GM18868 (cell line): ENCODE measurements at regions not wholly inside any gene's neighbourhood (a gene's known extent, or its start where the extent isn't known, plus 50 kb on each side); places are given as distances from the start of the nearest gene placed in this dataset.
"Not testable (repeated sequence)": the region's sequence is repeated elsewhere in the genome, so short reads cannot be mapped to it uniquely, and the experiment has no call there.

ENCODE experiments used
- ATAC-seq: cut with Tn5 transposase; IDR thresholded peaks from one replicate; pipeline ENCODE4 v1.9.1; 2021; ENCODE audit warnings: mild to moderate bottlenecking, moderate library complexity; ENCODE audit not compliant: unreplicated experiment

DNA sequence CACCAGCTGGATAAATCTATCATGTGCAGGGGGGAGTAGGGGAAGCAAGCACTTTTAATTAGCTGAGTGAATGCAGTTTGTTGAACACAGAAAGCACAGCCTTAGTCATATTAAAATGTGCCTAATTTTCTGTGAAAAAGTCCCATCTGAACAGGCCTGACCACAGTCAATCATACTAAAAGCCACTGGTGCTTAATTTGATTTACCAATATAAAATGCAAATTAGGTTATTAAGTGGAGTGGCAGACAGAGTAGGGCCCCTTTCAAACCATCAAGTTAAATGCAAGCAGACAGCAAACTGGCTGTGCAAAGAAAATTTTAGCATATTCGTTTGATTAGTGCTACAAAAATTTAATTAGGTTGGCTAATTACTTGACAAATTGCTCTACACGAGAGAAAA lies 176.1 kb downstream of the ISL1 start:
- no peak for ATAC-seq

DNA sequence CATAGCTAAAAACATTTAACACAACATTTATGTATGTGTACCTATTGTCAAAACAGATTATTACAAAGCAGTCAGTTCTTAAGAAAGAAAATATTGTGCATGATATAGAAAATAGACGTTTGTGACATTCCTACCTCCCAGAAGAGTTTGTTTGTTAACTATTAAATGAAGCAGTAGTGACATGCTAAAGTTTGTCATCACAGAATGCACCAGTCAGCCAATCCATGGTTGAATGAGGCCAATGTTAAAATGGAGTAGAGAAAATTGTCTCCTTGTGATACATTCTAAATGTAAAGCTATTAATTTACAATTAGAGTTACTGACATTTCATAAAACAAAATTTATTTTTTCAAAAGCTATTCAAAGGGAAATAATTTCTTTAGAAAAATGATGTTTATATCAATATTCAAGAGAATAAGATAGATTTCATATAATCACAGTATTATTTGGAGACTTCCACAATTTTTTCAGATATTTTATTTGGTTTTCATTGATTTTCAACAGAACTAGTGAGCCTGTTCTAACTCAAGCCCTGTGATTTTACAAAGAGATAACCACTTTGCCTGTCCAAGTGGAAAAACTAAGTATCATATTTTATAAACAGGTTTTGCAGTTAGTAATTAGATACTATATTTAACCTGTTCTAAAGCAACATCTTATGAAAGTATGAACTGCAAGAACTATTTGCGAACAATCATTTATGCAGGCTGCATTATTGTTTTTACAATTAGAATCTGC lies 176.8 kb downstream of the ISL1 start:
- no peak for ATAC-seq

DNA sequence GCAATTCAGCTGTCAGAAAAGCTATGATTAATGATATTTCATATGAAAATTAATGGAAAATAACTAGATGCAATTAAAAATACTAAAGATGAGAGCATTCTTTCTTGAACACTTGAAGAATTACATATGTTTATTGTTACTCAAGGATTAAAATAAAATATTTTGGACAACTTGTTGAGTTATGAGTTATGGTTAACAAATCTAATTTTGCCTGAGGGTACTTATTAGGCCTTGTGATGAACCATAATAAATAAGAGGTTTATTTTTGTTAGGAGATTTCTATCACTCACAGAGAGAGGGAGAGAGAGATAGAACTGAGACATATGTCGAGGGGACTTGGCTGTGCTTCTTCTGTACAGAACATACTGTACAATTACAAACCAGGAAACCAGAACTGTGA lies 183.7 kb downstream of the ISL1 start:
- ATAC-seq = no peak

GRCh38 chr5:51567636-51568035 lies 184.4 kb downstream of the ISL1 start:
- ATAC-seq = no peak

DNA sequence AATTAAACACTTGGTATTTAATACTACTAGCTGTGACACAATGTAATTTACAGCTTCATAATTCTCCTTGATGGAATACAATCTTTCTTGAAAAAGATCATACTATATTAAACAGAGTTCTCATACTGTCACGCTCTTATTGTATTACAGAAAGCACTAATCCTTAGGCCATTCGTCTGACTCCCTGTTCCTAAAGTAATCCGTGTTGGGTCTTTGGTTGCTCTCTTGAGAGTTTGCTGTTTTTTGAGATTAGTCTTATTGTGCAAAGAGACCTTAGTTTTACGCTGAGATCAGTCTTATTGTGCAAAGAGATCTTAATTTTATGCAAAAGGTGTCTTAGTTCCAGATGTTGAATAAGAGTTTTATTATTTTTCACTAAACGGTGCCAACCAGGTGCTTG lies 190.6 kb downstream of the ISL1 start:
- ATAC-seq = no peak

- no peak for ATAC-seq
Measured at GRCh38 chr5:51582871-51583394, 199.7 kb downstream of the ISL1 start.

- no peak for ATAC-seq
Measured at GRCh38 chr5:51598026-51598425, 214.8 kb downstream of the ISL1 start.

- no peak for ATAC-seq
Measured at GRCh38 chr5:51599587-51599986, 216.3 kb downstream of the ISL1 start.

DNA sequence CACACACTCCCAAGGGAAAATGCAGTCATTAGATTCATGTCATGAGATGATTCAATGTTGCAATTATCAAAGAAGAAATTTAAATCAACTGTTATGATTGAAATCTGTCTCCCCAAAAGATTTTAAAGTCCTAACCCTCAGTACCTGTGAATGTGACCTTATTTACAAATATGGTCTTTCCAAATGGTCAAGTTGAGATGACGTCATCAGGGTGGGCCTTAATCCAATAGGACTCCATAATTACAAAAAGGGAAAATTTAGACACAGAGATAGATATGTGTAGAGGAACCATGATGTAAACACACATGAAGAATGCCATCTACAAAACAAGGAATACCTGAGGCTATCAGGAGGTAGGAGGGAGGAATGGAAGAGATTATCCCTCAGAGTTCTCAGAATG lies 221.1 kb downstream of the ISL1 start:
- no peak for ATAC-seq

- no peak for ATAC-seq
Measured at GRCh38 chr5:51606921-51607320, 223.7 kb downstream of the ISL1 start.

DNA sequence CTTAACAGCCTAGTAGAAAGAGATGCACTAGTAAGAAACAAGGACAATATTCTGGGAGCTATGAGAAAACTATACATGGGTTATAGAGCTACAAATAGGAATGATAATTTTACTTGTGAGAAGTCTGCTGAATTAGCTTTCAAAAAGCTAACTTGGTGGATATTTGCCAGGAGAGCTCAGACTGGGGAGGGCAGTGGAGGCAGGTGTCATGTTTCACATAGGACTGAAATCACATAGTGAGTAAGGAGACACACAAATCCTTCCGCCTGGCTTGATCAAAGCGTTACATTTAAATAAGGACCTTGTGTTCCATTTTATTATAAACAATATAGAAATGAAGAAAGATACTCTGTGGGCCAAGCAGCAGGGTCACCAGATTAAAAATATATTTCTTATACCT lies 235.0 kb downstream of the ISL1 start:
- no peak for ATAC-seq

- ATAC-seq = no peak
Measured at GRCh38 chr5:51621156-51621555, 237.9 kb downstream of the ISL1 start.

DNA sequence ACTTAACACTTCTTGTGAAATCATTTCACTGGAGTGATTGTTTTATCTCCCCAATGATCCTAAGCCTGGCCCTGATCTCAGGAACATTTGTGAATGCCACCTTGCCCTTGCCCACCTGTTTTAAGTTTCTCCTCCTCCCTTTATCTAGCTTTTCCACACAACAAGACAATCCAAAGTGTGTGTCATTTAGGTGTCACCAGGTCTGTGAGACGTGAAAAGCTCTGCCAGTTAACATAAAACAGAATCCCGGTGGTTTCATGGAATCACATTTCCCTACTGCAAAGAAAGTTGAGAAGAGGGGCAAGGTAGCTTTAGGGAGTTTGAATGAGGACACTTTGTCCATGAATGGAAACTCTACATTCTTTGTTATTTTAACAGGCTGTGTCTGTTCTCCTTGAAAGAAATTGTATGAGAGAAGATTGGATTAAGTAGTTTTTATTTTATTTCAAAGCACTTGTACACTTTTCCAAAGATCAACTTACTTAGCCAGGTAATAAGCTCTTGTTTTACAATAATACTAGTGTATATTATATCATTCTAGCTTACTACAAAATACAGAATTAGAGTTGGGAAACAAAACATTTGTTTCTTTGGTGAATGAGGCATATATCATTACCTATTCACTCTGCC lies 239.0 kb downstream of the ISL1 start:
- no peak for ATAC-seq

DNA sequence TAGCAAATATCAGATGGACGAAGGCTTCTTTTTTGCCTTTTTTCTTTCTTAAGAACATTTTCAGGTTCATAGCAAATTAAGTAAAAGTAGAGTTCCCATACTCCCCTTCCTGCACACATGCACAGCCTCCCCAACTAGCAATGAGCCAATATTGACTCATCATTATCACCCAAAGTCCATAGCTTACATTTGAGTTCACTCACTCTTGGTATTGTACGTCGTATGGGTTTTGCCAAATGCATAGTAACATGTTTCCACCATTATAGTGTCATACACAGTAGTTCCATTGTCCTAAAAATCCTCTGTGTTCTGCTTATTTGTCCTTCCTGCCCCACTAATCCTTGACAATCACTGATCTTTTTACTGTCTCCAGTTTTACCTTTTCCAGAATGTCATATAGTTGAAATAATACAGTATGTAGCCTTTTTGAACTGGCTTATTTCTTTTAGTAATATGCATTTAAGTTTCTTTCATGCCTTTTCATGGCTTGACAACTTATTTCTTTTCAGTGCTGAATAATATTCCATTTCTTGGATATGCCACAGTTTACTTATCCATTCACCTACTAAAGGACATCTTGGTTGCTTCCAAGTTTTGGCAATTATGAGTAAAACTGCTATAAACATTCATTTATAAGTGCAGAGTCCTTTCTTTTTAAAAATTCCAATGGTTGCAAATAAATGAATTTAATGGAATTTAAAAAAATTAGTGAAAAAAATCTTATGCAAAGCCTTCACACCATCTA lies 242.1 kb downstream of the ISL1 start:
- ATAC-seq = no peak

DNA sequence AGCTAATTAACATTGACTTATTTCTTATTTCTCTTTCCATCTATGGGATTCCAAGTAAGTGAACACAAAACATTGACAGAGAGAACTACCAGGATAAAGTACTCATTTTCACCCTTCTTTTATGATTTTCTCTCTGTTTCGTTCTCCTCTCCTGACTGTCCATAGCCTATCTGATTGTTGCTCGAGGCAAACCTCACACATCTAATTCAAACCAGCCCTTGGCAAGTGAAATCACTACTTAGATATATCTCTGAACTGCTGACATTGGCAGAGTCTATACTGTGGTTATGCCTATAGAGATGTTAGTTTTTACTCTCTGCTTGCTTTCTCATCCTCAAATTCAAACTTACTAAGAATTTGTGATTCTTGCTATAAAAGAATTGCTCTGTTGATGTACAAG lies 248.8 kb downstream of the ISL1 start:
- no peak for ATAC-seq

DNA sequence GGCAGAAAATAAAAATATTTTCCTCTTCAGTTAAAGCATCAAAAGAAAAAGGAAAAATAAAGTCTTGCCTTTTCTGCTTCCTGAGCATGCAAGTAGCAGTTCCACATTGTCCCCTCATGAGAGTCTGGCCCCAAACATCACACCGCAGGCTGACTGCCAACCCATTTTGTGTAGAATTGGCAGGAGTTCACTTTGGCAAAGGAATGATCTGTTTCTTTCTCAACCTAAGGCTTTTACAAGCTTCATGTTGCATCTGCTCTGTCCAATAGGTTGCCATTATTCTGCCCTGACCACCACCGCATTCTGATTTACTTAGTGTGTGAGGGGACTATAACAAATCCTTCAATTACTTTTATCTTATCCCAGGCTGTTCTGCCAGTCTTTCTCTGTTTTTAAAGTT lies 249.5 kb downstream of the ISL1 start:
- no peak for ATAC-seq

- not testable (repeated sequence) for ATAC-seq
Measured at GRCh38 chr5:51636973-51637372, 253.7 kb downstream of the ISL1 start.

DNA sequence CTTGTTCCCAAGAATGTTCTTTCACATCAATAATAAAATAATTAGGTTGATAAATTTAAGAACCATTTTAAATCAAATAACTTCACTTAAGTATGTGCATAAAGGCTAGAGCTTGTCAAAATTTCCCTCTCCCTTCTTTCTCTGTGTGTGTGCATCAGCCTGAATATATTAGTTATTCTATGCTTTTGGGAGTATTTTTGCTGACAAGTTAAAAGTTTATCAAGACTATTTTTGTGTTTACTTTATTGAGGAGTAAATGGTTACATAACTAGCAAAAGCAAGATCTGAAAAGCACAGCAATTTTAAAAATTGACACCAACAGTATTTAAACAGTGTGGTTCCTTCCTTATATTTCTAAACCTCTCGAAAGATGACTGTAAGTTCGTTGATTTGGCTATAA lies 261.7 kb downstream of the ISL1 start:
- no peak for ATAC-seq

GRCh38 chr5:51646482-51646881 lies 263.2 kb downstream of the ISL1 start:
- no peak for ATAC-seq

DNA sequence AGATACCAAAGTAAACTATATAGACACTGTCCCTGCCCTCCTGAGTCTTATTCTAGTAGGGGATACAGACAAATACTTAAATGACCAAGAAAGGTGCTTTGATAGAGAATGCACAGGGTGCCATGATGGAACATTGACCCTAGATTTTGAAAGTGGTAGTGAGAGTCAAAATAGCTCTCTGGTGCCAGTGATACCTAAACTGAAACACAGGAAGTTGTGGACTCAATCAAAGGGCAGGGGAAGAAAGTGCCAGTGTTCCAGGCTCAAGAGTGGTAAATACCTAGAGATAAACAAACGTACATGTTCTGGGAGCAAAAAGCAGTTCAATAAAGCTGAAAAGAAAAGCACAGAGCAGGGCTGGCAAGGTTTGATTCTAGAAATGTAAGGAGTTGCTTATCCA lies 267.6 kb downstream of the ISL1 start:
- ATAC-seq = peak; percentile 40

GRCh38 chr5:51651476-51651875 lies 268.2 kb downstream of the ISL1 start:
- peak; percentile 8 for ATAC-seq

- no peak for ATAC-seq
Measured at GRCh38 chr5:51651889-51652288, 268.6 kb downstream of the ISL1 start.
